CD4-positive, alpha-beta T cell (primary cell): ENCODE measurements at regions not wholly inside any gene's neighbourhood (a gene's known extent, or its start where the extent isn't known, plus 50 kb on each side); places are given as distances from the start of the nearest gene placed in this dataset.

Experiments used
- ATAC-seq: fragments of 200-7000 bp; cut with Tn5 transposase; one replicate; pipeline ENCODE4 v1.10.0; 2022; ENCODE audit warnings: mild to moderate bottlenecking; ENCODE audit not compliant: poor library complexity
- CTCF ChIA-PET: fragments of 350-600 bp; sonication (Branson Sonifier 250); formaldehyde crosslinking; loops from one replicate; lab custom pipeline; 2021; ENCODE audit warnings: antibody characterized with exemption, inconsistent platforms; lab: Charles Lee
- POLR2A ChIA-PET: fragments of 350-600 bp; sonication (Branson Sonifier 250); formaldehyde crosslinking; loops from one replicate; lab custom pipeline; 2021; ENCODE audit warnings: antibody characterized with exemption, inconsistent platforms; lab: Charles Lee
- DNase-seq, 14 experiments: peaks; one replicate each; pipeline ENCODE4 v3.0.0-alpha.2; 2013 to 2020; ENCODE audit warnings: mixed read lengths in 2 of 14
- H3K27ac ChIP-seq, 2 donors: one replicate each; pipeline versions ENCODE4 v1.5.1 to v1.7.0; 2013; ENCODE audit warnings: low read length in 2 of 2, low read depth in 1 of 2, mild to moderate bottlenecking in 1 of 2
- H3K27me3 ChIP-seq, 2 experiments: 1 replicate in 1 of 2; 2 replicates in 1 of 2; pipeline versions ENCODE4 v1.6.1 to v1.7.0; 2013; ENCODE audit warnings: low read length in 2 of 2, control low read depth in 1 of 2, mild to moderate bottlenecking in 1 of 2, moderate library complexity in 1 of 2; ENCODE audit not compliant: insufficient read depth in 2 of 2, control insufficient read depth in 1 of 2
- H3K36me3 ChIP-seq: one replicate; pipeline ENCODE4 v1.6.1; 2013; ENCODE audit warnings: low read length, control low read depth; ENCODE audit not compliant: insufficient read depth
- H3K4me1 ChIP-seq: one replicate; pipeline ENCODE4 v1.6.1; 2013; ENCODE audit warnings: low read length, control low read depth; ENCODE audit not compliant: insufficient read depth
- H3K4me3 ChIP-seq: one replicate; pipeline ENCODE4 v1.5.1; 2013; ENCODE audit warnings: mild to moderate bottlenecking, low read length, moderate library complexity
- H3K9me3 ChIP-seq, 2 experiments: 1 replicate in 1 of 2; 2 replicates in 1 of 2; pipeline versions ENCODE4 v1.6.1 to v1.7.0; 2013; ENCODE audit warnings: low read length in 2 of 2, mild to moderate bottlenecking in 2 of 2, control low read depth in 1 of 2, moderate library complexity in 1 of 2; ENCODE audit not compliant: control insufficient read depth in 1 of 2, insufficient read depth in 1 of 2
- H3K27ac Mint-ChIP-seq: one replicate; pipeline ENCODE4 v1.8.0; 2020; ENCODE audit warnings: mixed read lengths
- H3K27me3 Mint-ChIP-seq: one replicate; pipeline ENCODE4 v1.8.0; 2021; ENCODE audit warnings: mixed read lengths
- H3K36me3 Mint-ChIP-seq: one replicate; pipeline ENCODE4 v1.8.0; 2021; ENCODE audit warnings: low read depth, mixed read lengths
- H3K4me1 Mint-ChIP-seq: one replicate; pipeline ENCODE4 v1.8.0; 2021; ENCODE audit warnings: low read depth, mixed read lengths
- H3K4me3 Mint-ChIP-seq: one replicate; pipeline ENCODE4 v1.8.0; 2020; ENCODE audit warnings: mild to moderate bottlenecking, mixed read lengths
- H3K9me3 Mint-ChIP-seq: one replicate; pipeline ENCODE4 v1.8.0; 2020; ENCODE audit warnings: mixed read lengths
- CTCF ChIP-seq: fragments of 200-600 bp; IDR thresholded peaks from one replicate; pipeline ENCODE4 v1.8.0; 2022; ENCODE audit warnings: antibody characterized with exemption, mild to moderate bottlenecking
- intact Hi-C, 2 experiments: fragments of 100-400 bp; cut with DNase I in 1 of 2; cut with micrococcal nuclease in 1 of 2; formaldehyde crosslinking; loops; one replicate each; pipeline versions ENCODE4 v1.15.1 to v1.9.0; 2023 to 2025; cut with DNase I, micrococcal nuclease

- ChIA-PET CTCF (no interaction called here), POLR2A (no interaction called here)
- Histone ChIP-seq H3K9me3 (peaks cover 0 to 9% of the 10 kb centered on the region in 2 experiments), H3K27me3 (no peaks in the 10 kb centered on the region), H3K4me3 (no peak overlapping the region), H3K36me3 (no peaks in the 10 kb centered on the region), H3K27ac (no peak overlapping the region), H3K4me1 (no peaks in the 10 kb centered on the region)
- no peaks in the 10 kb centered on the region for H3K9me3 Mint-ChIP-seq
- intact Hi-C loops: no loop called here
- H3K4me1 Mint-ChIP-seq: no peaks in the 10 kb centered on the region
- no peak overlapping the region for H3K4me3 Mint-ChIP-seq
- H3K27ac Mint-ChIP-seq: no peak overlapping the region
- no peak for TF ChIP-seq CTCF
- H3K27me3 Mint-ChIP-seq: peaks cover 8% of the 10 kb centered on the region
- DNase-seq: peak in 1 of 14 experiments; percentile 7
- ATAC-seq: no peak
- H3K36me3 Mint-ChIP-seq: no peaks in the 10 kb centered on the region
These were observed 424.0 kb upstream of the IRX4 start for GRCh38 chr5:2306711-2307110.

- H3K27ac Mint-ChIP-seq: no peak overlapping the region
- CTCF ChIA-PET: no interaction called here
These were observed 420.8 kb upstream of the IRX4 start for GRCh38 chr5:2303431-2304100.

GRCh38 chr5:2302169-2302568 lies 419.4 kb upstream of the IRX4 start:
- H3K4me3 Mint-ChIP-seq: no peak overlapping the region
- H3K9me3 ChIP-seq: peaks cover 0 to 12% of the 10 kb centered on the region in 2 experiments
- H3K9me3 Mint-ChIP-seq: no peaks in the 10 kb centered on the region
- H3K4me1 Mint-ChIP-seq: no peaks in the 10 kb centered on the region
- CTCF ChIA-PET: no interaction called here
- H3K4me1 ChIP-seq: no peaks in the 10 kb centered on the region
- no peak overlapping the region for H3K4me3 ChIP-seq
- no peaks in the 10 kb centered on the region for H3K36me3 ChIP-seq
- POLR2A ChIA-PET: no interaction called here
- H3K36me3 Mint-ChIP-seq: no peaks in the 10 kb centered on the region
- H3K27me3 Mint-ChIP-seq: peaks cover 12% of the 10 kb centered on the region
- DNase-seq (no peak), ATAC-seq (no peak)
- no peak overlapping the region for H3K27ac Mint-ChIP-seq
- intact Hi-C loops: no loop called here
- TF ChIP-seq CTCF: no peak
- no peaks in the 10 kb centered on the region for H3K27me3 ChIP-seq
- H3K27ac ChIP-seq: no peak overlapping the region

More at GRCh38 chr5:2303431-2304100, 420.8 kb upstream of the IRX4 start:
- H3K4me3 ChIP-seq: no peak overlapping the region
- ATAC-seq (no peak), DNase-seq (no peak)
- H3K4me1 ChIP-seq: no peaks in the 10 kb centered on the region
- Mint-ChIP-seq H3K9me3 (no peaks in the 10 kb centered on the region), H3K4me3 (no peak overlapping the region), H3K36me3 (no peaks in the 10 kb centered on the region), H3K27me3 (peaks cover 12% of the 10 kb centered on the region), H3K4me1 (no peaks in the 10 kb centered on the region)
- H3K36me3 ChIP-seq: no peaks in the 10 kb centered on the region
- peaks cover 0 to 14% of the 10 kb centered on the region in 2 experiments for H3K9me3 ChIP-seq
- TF ChIP-seq CTCF: no peak
- POLR2A ChIA-PET: no interaction called here
- intact Hi-C loops: no loop called here
- no peaks in the 10 kb centered on the region for H3K27me3 ChIP-seq
- H3K27ac ChIP-seq: no peak overlapping the region
